Tibial artery (tissue), 4 donors: ENCODE measurements at regions not wholly inside any gene's neighbourhood (a gene's known extent, or its start where the extent isn't known, plus 50 kb on each side); places are given as distances from the start of the nearest gene placed in this dataset.

Source experiments
- DNase-seq, 2 donors: peaks; one replicate each; pipeline ENCODE4 v3.0.0-alpha.2; 2019
- H3K27ac ChIP-seq, 2 donors: fragments of 200-600 bp; sonication (generic) in 1 of 2; 1 replicate in 1 of 2; 2 replicates in 1 of 2; pipeline ENCODE4 v1.5.1; 2018 to 2019; ENCODE audit warnings: mild to moderate bottlenecking in 1 of 2
- H3K27me3 ChIP-seq, 2 donors: fragments of 200-600 bp; sonication (generic) in 1 of 2; one replicate each; pipeline versions ENCODE4 v1.5.1 to v1.6.0; 2016 to 2019
- H3K36me3 ChIP-seq, 3 donors: fragments of 200-600 bp; sonication (generic) in 2 of 3; one replicate each; pipeline ENCODE4 v1.5.1; 2016 to 2019; ENCODE audit warnings: mild to moderate bottlenecking in 2 of 3
- H3K4me1 ChIP-seq, 4 donors: fragments of 200-600 bp; sonication (generic) in 2 of 4; 1 replicate in 3 of 4; 2 replicates in 1 of 4; pipeline ENCODE4 v1.5.1; 2016 to 2019
- H3K4me3 ChIP-seq, 2 donors: fragments of 200-600 bp; sonication (generic) in 1 of 2; 1 replicate in 1 of 2; 2 replicates in 1 of 2; pipeline ENCODE4 v1.5.1; 2018 to 2019; ENCODE audit warnings: mild to moderate bottlenecking in 2 of 2
- H3K9me3 ChIP-seq, 3 donors: fragments of 200-600 bp; sonication (generic) in 1 of 3; one replicate each; pipeline ENCODE4 v1.5.1; 2016 to 2019
- CTCF ChIP-seq, 2 experiments: fragments of 200-600 bp in 1 of 2; fragments of 450-650 bp in 1 of 2; IDR thresholded peaks; one replicate each; pipeline ENCODE4 v1.5.1; 2017 to 2019; ENCODE audit warnings: antibody characterized with exemption in 2 of 2, mild to moderate bottlenecking in 1 of 2, moderate library complexity in 1 of 2
- intact Hi-C: fragments of 100-400 bp; cut with DNase I; formaldehyde crosslinking; loops from one replicate; pipeline ENCODE4 v1.15.0; 2023; ENCODE audit warnings: low total_unique reads

- intact Hi-C loops, result no loop called here
- no peaks in the 10 kb centered on the region for H3K36me3 ChIP-seq
- no peaks in the 10 kb centered on the region for H3K27me3 ChIP-seq
- no peak overlapping the region for H3K27ac ChIP-seq
- no peaks in the 10 kb centered on the region for H3K4me1 ChIP-seq
- TF ChIP-seq CTCF (IDR thresholded peaks at IDR 0.05), result no peak
- no peak overlapping the region for H3K4me3 ChIP-seq
- DNase-seq, result no peak
- H3K9me3 ChIP-seq, result no peaks in the 10 kb centered on the region
Measured at GRCh38 chr4:25547343-25547742, 108.3 kb upstream of the SLC34A2 start.

- H3K4me3 ChIP-seq, result no peak overlapping the region
- no peaks in the 10 kb centered on the region for H3K9me3 ChIP-seq
- H3K4me1 ChIP-seq, result peaks cover 0 to 4% (median 0%) of the 10 kb centered on the region in 4 donors
- no peaks in the 10 kb centered on the region for H3K36me3 ChIP-seq
- no peak for DNase-seq
- intact Hi-C loops, result no loop called here
- TF ChIP-seq CTCF (IDR thresholded peaks at IDR 0.05), result no peak
- no peaks in the 10 kb centered on the region for H3K27me3 ChIP-seq
- no peak overlapping the region for H3K27ac ChIP-seq
Measured at GRCh38 chr4:25549413-25549812, 106.2 kb upstream of the SLC34A2 start.

- no peak for DNase-seq
- H3K4me1 ChIP-seq, result peaks cover 0 to 4% (median 0%) of the 10 kb centered on the region in 4 donors
- H3K9me3 ChIP-seq, result no peaks in the 10 kb centered on the region
- no peaks in the 10 kb centered on the region for H3K36me3 ChIP-seq
- no peak overlapping the region for H3K27ac ChIP-seq
- H3K4me3 ChIP-seq, result no peak overlapping the region
- intact Hi-C loops, result no loop called here
- H3K27me3 ChIP-seq, result no peaks in the 10 kb centered on the region
- TF ChIP-seq CTCF (IDR thresholded peaks at IDR 0.05), result no peak
Measured at GRCh38 chr4:25550376-25551030, 105.1 kb upstream of the SLC34A2 start.

GRCh38 chr4:25551605-25552004, 104.0 kb upstream of the SLC34A2 start:
- no peaks in the 10 kb centered on the region for H3K36me3 ChIP-seq
- H3K9me3 ChIP-seq, result no peaks in the 10 kb centered on the region
- no peaks in the 10 kb centered on the region for H3K27me3 ChIP-seq
- intact Hi-C loops, result no loop called here
- peaks cover 0 to 4% (median 0%) of the 10 kb centered on the region in 4 donors for H3K4me1 ChIP-seq
- no peak for TF ChIP-seq CTCF (IDR thresholded peaks at IDR 0.05)
- H3K27ac ChIP-seq, result no peak overlapping the region
- no peak for DNase-seq
- no peak overlapping the region for H3K4me3 ChIP-seq

GRCh38 chr4:25552580-25553271, 102.9 kb upstream of the SLC34A2 start:
- Histone ChIP-seq H3K4me1 (peaks cover 0 to 4% (median 0%) of the 10 kb centered on the region in 4 donors), H3K27me3 (no peaks in the 10 kb centered on the region), H3K36me3 (no peaks in the 10 kb centered on the region), H3K4me3 (peak overlapping the region in 1 of 2 donors; percentile 15), H3K9me3 (no peaks in the 10 kb centered on the region), H3K27ac (no peak overlapping the region)
- intact Hi-C loops, result no loop called here
- no peak for TF ChIP-seq CTCF (IDR thresholded peaks at IDR 0.05)
- DNase-seq, result no peak
